Stimulated activated naive CD8-positive, alpha-beta T cell treated with anti-CD3 and anti-CD28 coated beads, Interleukin-15, amount 100 ng/mL, for 72 hours (primary cell): ENCODE measurements at regions not wholly inside any gene's neighbourhood (a gene's known extent, or its start where the extent isn't known, plus 50 kb on each side); places are given as distances from the start of the nearest gene placed in this dataset.

ENCODE experiments used
- ATAC-seq: fragments of 150-1000 bp; cut with Tn5 transposase; 2 replicates; pipeline ENCODE4 v1.10.0; 2021; ENCODE audit warnings: mild to moderate bottlenecking, moderate library complexity
- DNase-seq, 2 donors: peaks; one replicate each; pipeline ENCODE4 v3.0.0; 2021 to 2022
- H3K27ac Mint-ChIP-seq, 2 donors: one replicate each; pipeline ENCODE4 v1.8.0; 2022; ENCODE audit warnings: mild to moderate bottlenecking in 2 of 2, mixed read lengths in 2 of 2, moderate library complexity in 2 of 2
- H3K27me3 Mint-ChIP-seq: one replicate; pipeline ENCODE4 v1.8.0; 2022; ENCODE audit warnings: mixed read lengths
- H3K4me1 Mint-ChIP-seq: one replicate; pipeline ENCODE4 v1.8.0; 2022; ENCODE audit warnings: mild to moderate bottlenecking, mixed read lengths
- H3K4me3 Mint-ChIP-seq, 2 donors: one replicate each; pipeline ENCODE4 v1.8.0; 2022; ENCODE audit warnings: mild to moderate bottlenecking in 2 of 2, mixed read lengths in 2 of 2, moderate library complexity in 1 of 2
- H3K9me3 Mint-ChIP-seq, 2 donors: one replicate each; pipeline ENCODE4 v1.8.0; 2022; ENCODE audit warnings: mixed read lengths in 2 of 2

GRCh38 chr3:118540826-118541225, 493.8 kb downstream of the IGSF11 start:
- ATAC-seq (no peak), DNase-seq (no peak)
- H3K4me1 Mint-ChIP-seq, result no peaks in the 10 kb centered on the region
- no peak overlapping the region for H3K27ac Mint-ChIP-seq
- H3K4me3 Mint-ChIP-seq, result no peak overlapping the region
- peaks cover 0 to 7% of the 10 kb centered on the region in 2 donors for H3K9me3 Mint-ChIP-seq
- no peaks in the 10 kb centered on the region for H3K27me3 Mint-ChIP-seq

- Mint-ChIP-seq H3K4me3 (no peak overlapping the region), H3K27ac (no peak overlapping the region), H3K27me3 (no peaks in the 10 kb centered on the region), H3K4me1 (no peaks in the 10 kb centered on the region), H3K9me3 (peaks cover 0 to 7% of the 10 kb centered on the region in 2 donors)
- ATAC-seq (no peak), DNase-seq (no peak)
Observed at GRCh38 chr3:118541796-118542195, 492.9 kb downstream of the IGSF11 start.

DNA sequence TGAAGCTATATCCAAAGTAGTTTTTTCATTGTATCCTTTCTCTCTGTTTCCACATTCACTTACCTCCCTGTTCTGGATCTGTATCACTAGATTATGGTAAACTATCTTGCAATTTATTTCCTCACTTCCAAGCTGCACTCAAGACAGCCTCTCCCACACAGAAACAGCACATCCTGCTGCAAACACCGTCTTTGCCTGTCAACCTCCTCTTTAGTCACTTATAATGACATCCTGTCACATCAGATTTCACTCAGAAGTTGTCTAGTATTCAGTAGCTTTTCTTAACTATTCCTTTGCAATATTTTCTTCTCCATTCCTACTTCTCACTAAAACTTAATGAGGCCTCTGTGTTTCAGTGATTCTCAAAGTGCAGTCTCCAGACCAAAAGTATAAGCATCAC, 490.8 kb downstream of the IGSF11 start:
- no peak for ATAC-seq
- DNase-seq, result no peak
- peaks cover 0 to 7% of the 10 kb centered on the region in 2 donors for H3K9me3 Mint-ChIP-seq
- H3K27me3 Mint-ChIP-seq, result no peaks in the 10 kb centered on the region
- no peak overlapping the region for H3K27ac Mint-ChIP-seq
- H3K4me3 Mint-ChIP-seq, result no peak overlapping the region
- no peaks in the 10 kb centered on the region for H3K4me1 Mint-ChIP-seq

DNA sequence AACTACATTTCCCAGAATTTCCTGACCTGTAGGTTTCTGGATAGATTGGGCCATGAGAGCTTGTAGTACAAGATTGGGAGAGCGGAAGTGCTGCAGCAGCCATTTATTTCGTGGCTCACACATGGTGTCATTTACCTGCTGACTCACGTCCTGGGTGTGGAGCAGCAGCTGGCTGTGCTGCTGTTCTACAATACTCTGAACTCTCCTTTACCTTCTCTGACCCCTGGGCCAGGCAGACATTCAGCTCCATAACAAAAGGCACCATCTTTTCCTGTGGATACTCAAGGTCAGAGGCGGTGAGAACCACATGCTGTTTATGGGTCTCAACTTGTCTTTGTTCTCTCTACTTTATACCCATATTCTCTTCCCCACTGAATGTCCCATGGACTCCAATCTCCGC, 490.2 kb downstream of the IGSF11 start:
- H3K27ac Mint-ChIP-seq, result no peak overlapping the region
- no peak for DNase-seq
- H3K27me3 Mint-ChIP-seq, result no peaks in the 10 kb centered on the region
- H3K4me1 Mint-ChIP-seq, result no peaks in the 10 kb centered on the region
- peaks cover 0 to 7% of the 10 kb centered on the region in 2 donors for H3K9me3 Mint-ChIP-seq
- ATAC-seq, result no peak
- no peak overlapping the region for H3K4me3 Mint-ChIP-seq

GRCh38 chr3:118548434-118548833, 486.2 kb downstream of the IGSF11 start:
- peaks cover 0 to 7% of the 10 kb centered on the region in 2 donors for H3K9me3 Mint-ChIP-seq
- no peak overlapping the region for H3K4me3 Mint-ChIP-seq
- ATAC-seq (no peak), DNase-seq (no peak)
- no peaks in the 10 kb centered on the region for H3K4me1 Mint-ChIP-seq
- no peaks in the 10 kb centered on the region for H3K27me3 Mint-ChIP-seq
- no peak overlapping the region for H3K27ac Mint-ChIP-seq

DNA sequence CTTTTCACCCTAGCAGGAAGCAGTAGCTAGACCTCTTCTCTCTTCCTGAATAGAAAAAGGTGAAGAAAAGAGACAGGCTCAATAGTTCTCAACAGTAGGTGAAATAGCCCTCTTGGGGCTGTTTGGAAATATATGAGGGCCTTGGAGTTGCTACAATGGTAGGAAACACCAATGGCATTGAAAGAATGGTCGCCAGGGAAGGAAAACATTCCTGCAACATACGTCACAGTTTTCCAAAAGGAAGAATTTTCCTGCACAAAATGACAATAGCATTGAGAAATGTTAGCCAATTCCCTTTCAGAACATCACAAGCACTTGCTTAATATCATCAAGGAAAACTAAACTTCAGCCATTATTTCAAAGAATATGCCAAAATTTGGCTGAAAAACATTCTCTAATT, 484.5 kb downstream of the IGSF11 start:
- H3K27ac Mint-ChIP-seq, result no peak overlapping the region
- H3K4me1 Mint-ChIP-seq, result no peaks in the 10 kb centered on the region
- no peak overlapping the region for H3K4me3 Mint-ChIP-seq
- DNase-seq (no peak), ATAC-seq (no peak)
- H3K9me3 Mint-ChIP-seq, result peaks cover 0 to under 1% of the 10 kb centered on the region in 2 donors
- no peaks in the 10 kb centered on the region for H3K27me3 Mint-ChIP-seq

GRCh38 chr3:118550556-118550955, 484.1 kb downstream of the IGSF11 start:
- Mint-ChIP-seq H3K4me3 (no peak overlapping the region), H3K9me3 (no peaks in the 10 kb centered on the region), H3K4me1 (no peaks in the 10 kb centered on the region), H3K27ac (peak overlapping the region in 1 of 2 donors; percentile 27), H3K27me3 (no peaks in the 10 kb centered on the region)
- DNase-seq, result no peak
- ATAC-seq, result no peak

DNA sequence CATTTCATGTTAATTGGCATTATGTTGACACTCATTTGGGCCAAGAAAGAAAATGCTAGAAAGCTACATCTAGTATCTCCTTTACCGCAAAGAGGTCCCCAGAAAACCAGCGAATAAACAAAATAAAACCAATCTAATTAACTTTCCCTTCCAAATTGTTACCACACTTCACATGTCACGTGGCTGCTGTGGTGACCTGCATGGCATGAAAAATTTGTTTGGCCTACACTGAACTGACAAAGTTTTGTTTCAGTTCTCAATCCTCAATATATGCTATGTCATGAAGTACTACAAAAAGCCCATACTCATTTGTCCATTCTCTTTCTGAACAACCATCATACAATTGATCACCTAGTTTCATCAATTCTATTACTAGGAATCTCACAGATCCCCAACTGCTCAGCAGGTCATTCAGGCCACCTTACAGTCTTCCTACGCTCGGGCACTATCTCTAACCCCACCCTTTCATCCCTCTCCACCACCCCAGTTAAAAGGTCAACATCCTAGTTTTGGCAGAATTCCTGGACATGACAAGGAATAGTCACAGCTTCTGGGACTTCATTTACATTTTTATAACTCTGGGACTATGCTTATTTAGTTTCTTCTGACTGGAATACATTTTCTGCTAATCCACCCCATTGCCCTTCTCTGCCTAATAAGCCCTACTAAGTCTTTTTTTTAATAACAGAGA, 480.4 kb downstream of the IGSF11 start:
- no peaks in the 10 kb centered on the region for H3K27me3 Mint-ChIP-seq
- no peak overlapping the region for H3K4me3 Mint-ChIP-seq
- no peaks in the 10 kb centered on the region for H3K9me3 Mint-ChIP-seq
- H3K4me1 Mint-ChIP-seq, result no peaks in the 10 kb centered on the region
- ATAC-seq (no peak), DNase-seq (no peak)
- H3K27ac Mint-ChIP-seq, result no peak overlapping the region

GRCh38 chr3:118556983-118557382, 477.7 kb downstream of the IGSF11 start:
- DNase-seq, result no peak
- no peaks in the 10 kb centered on the region for H3K4me1 Mint-ChIP-seq
- no peak overlapping the region for H3K27ac Mint-ChIP-seq
- H3K27me3 Mint-ChIP-seq, result no peaks in the 10 kb centered on the region
- no peak overlapping the region for H3K4me3 Mint-ChIP-seq
- no peak for ATAC-seq
- H3K9me3 Mint-ChIP-seq, result peaks cover 5 to 6% of the 10 kb centered on the region in 2 donors

- Mint-ChIP-seq H3K27me3 (no peaks in the 10 kb centered on the region), H3K27ac (no peak overlapping the region), H3K9me3 (peaks cover 5 to 8% of the 10 kb centered on the region in 2 donors), H3K4me1 (no peaks in the 10 kb centered on the region), H3K4me3 (no peak overlapping the region)
- ATAC-seq (no peak), DNase-seq (no peak)
Observed at GRCh38 chr3:118557513-118557912, 477.1 kb downstream of the IGSF11 start.

DNA sequence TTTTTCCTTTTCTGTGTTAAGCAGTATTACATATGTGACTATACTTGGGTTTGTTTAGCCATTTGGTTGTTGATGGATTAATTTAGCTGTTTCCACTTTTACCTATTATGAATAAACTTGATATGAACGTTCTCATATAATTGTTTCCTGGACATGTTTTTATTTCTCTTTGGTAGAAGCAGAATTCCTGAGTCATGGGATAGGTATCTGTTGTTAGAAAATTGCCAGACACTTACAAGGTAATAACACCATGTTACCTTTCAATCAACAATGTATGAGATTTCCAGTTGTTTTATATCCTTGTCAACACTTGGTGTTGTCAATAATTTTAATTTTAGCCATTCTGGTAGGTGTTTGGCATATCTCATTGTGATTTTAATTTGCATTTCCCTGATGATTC, 475.4 kb downstream of the IGSF11 start:
- H3K9me3 Mint-ChIP-seq, result peaks cover 5 to 8% of the 10 kb centered on the region in 2 donors
- no peak overlapping the region for H3K4me3 Mint-ChIP-seq
- ATAC-seq, result no peak
- no peak for DNase-seq
- H3K27ac Mint-ChIP-seq, result no peak overlapping the region
- no peaks in the 10 kb centered on the region for H3K27me3 Mint-ChIP-seq
- H3K4me1 Mint-ChIP-seq, result no peaks in the 10 kb centered on the region

GRCh38 chr3:118564800-118565199, 469.8 kb downstream of the IGSF11 start:
- H3K27me3 Mint-ChIP-seq, result no peaks in the 10 kb centered on the region
- no peak overlapping the region for H3K27ac Mint-ChIP-seq
- H3K4me3 Mint-ChIP-seq, result no peak overlapping the region
- peaks cover 5 to 22% of the 10 kb centered on the region in 2 donors for H3K9me3 Mint-ChIP-seq
- no peak for DNase-seq
- no peaks in the 10 kb centered on the region for H3K4me1 Mint-ChIP-seq
- no peak for ATAC-seq

DNA sequence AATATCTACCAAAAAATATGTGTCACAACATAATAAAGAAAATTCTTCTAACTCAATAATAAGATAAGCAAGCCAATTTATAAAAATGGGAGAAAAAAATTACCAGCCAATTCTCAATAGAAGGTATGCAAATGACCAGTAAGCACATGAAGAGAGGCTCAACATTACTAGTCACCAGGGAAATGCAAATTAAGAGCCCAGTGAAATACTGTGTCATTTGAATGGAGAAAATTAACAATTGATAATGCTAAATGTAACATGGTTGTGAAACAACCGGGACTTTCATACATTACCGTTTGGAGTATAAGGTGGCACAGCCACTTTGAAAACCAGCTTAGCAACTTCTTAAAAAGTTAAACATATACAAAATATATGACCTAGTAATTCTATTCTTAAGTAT, 460.7 kb downstream of the IGSF11 start:
- Mint-ChIP-seq H3K27me3 (no peaks in the 10 kb centered on the region), H3K4me1 (no peaks in the 10 kb centered on the region), H3K4me3 (no peak overlapping the region), H3K9me3 (peaks cover 7 to 25% of the 10 kb centered on the region in 2 donors), H3K27ac (no peak overlapping the region)
- DNase-seq (no peak), ATAC-seq (no peak)

DNA sequence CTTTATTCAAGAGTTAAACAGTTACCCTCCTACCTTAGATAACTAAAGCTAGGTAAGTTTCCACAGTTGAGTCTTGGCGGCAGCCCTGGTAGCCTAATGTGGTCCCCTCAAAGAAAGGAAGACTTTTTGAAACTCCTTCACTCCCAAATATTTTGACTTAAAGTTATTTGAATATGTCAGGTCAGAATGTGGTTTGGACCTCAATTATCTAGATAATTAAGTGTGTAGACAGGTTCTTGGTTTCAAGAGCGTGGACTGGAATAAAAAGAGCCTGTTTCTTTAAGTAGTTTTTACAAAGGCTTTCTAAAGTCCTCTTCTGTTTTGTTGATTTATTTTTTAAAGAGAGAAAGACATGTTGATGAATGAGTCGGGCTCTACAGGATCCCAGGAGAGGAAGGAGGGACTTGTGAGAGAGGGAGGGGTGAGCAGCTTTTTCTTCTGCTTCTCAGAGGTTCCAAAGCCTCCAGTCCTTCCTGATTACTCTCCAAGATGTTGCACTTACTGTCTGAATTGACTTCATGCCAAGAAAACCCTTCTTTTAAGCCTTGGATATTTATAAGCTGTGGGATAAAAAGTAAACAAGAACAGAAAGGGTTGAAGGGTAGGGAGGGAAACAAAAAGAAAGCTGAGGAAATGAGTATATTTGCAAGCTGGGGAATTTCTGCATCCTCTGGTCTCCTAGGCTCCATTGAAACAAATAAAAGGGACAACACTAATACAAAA, 457.4 kb downstream of the IGSF11 start:
- ATAC-seq, result no peak
- DNase-seq, result no peak
- H3K27me3 Mint-ChIP-seq, result no peaks in the 10 kb centered on the region
- H3K4me1 Mint-ChIP-seq, result no peaks in the 10 kb centered on the region
- peaks cover 0 to 7% of the 10 kb centered on the region in 2 donors for H3K9me3 Mint-ChIP-seq
- no peak overlapping the region for H3K27ac Mint-ChIP-seq
- H3K4me3 Mint-ChIP-seq, result no peak overlapping the region

GRCh38 chr3:118578559-118578958, 456.1 kb downstream of the IGSF11 start:
- Mint-ChIP-seq H3K4me3 (no peak overlapping the region), H3K9me3 (peaks cover 0 to 7% of the 10 kb centered on the region in 2 donors), H3K27ac (no peak overlapping the region), H3K27me3 (no peaks in the 10 kb centered on the region), H3K4me1 (no peaks in the 10 kb centered on the region)
- DNase-seq, result no peak
- no peak for ATAC-seq

DNA sequence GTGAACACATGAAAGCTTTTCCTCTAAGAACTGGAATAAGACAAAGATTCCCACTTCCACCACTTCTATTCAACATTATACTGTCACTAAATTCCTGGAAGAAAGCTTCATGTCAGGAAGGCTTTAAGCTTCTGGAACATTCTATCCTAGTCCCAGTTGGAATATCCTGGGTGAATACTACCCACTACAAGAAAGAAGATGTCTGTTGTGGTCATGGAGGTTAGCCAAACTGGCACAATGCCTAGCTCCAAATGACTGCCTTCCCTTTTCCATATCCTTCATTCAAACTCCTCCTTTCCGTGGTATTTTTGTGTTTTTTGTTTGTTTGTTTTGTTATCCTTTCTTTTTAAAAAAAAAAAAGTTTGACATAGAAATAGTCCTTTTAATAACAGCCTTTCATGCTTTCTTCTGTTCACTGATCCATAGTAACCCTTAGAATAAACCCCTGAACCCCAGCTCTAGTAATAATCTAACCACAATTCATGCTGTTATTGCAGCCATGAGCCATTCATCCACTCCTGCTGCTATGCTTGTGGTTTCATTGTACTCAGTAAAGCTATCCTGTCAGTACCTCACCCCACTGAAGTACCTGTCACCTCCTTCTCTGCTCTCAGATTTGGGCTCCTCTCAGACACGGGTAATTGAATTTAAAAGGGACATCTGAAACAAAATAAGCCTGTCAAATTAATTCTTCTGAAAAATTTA, 447.5 kb downstream of the IGSF11 start:
- Mint-ChIP-seq H3K27me3 (no peaks in the 10 kb centered on the region), H3K4me1 (no peaks in the 10 kb centered on the region), H3K4me3 (no peak overlapping the region), H3K9me3 (no peaks in the 10 kb centered on the region), H3K27ac (no peak overlapping the region)
- DNase-seq (no peak), ATAC-seq (no peak)
